Vagina (tissue), 2 donors: ENCODE measurements at regions not wholly inside any gene's neighbourhood (a gene's known extent, or its start where the extent isn't known, plus 50 kb on each side); places are given as distances from the start of the nearest gene placed in this dataset.

Experiments used
- CTCF ChIP-seq, 3 experiments: fragments of 450-650 bp in 2 of 3; fragments of 200-600 bp in 1 of 3; sonication (generic) in 1 of 3; IDR thresholded peaks; one replicate each; pipeline ENCODE4 v1.5.1; 2017 to 2019; ENCODE audit warnings: antibody characterized with exemption in 3 of 3, mild to moderate bottlenecking in 2 of 3, moderate library complexity in 2 of 3
- POLR2A ChIP-seq, 2 donors: fragments of 450-650 bp; IDR thresholded peaks; one replicate each; pipeline ENCODE4 v1.6.1; 2017; ENCODE audit warnings: antibody characterized with exemption in 2 of 2, mild to moderate bottlenecking in 2 of 2, moderate library complexity in 2 of 2
- POLR2AphosphoS5 ChIP-seq, 2 donors: sonication (generic); formaldehyde crosslinking; IDR thresholded peaks; one replicate each; pipeline ENCODE4 v1.9.0; 2017; ENCODE audit warnings: antibody characterized with exemption in 2 of 2, mild to moderate bottlenecking in 2 of 2, low read depth in 1 of 2; ENCODE audit not compliant: insufficient read depth in 1 of 2

- TF ChIP-seq CTCF (IDR thresholded peaks at IDR 0.05), result no peak
- TF ChIP-seq POLR2A (IDR thresholded peaks at IDR 0.05), result no peak
- TF ChIP-seq POLR2AphosphoS5 (IDR thresholded peaks at IDR 0.05; ENCODE audit: insufficient read depth in 1 of 2, low read depth in 1 of 2), result no peak
Measured at GRCh38 chr3:176275538-176275937, 921.7 kb downstream of the TBL1XR1 start.
